IPS DF 19.7 (cell line): ENCODE measurements at regions not wholly inside any gene's neighbourhood (a gene's known extent, or its start where the extent isn't known, plus 50 kb on each side); places are given as distances from the start of the nearest gene placed in this dataset.

Experiments
- DNase-seq: peaks from one replicate; pipeline ENCODE4 v3.0.0-alpha.2; 2013; ENCODE audit warnings: low read depth, low spot score

DNA sequence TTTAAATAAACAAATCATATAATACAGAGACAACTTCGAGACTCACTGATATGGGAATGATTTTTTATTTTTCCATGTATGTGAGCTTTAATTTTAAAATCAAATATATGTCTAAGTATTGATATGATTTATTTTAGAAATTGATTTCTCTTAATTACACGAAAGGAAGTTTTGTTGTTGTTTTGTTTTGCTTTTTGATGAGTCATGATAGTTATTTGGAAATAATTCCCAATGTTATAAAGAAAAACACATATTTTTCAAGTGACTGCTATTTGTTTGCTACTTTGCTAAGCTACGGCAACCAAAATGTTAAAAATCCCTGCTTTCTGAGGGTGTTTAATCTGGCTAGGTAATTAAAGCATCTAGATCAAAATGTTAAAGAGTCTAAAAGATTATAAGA lies 2139.4 kb upstream of the TENM3 start:
- no peak for DNase-seq

DNA sequence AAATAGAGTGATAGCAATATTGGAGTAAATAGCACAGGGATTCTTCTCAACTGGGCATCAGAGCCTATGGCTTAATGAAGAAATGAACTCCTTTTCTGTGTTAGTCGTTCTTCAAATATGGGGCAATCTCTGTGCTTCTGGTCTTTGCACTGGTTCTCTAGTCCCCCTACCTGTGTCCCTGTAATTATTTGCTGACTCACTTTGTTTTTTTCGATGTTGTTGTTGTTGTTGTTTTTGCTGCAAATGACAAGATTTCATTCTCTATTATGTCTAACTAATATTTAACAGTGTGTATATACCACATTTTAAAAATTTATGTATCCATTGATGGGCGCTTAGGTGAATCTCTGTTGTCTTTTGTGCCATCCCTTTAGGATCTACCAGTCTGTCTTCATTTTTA lies 2137.8 kb upstream of the TENM3 start:
- DNase-seq = no peak

DNA sequence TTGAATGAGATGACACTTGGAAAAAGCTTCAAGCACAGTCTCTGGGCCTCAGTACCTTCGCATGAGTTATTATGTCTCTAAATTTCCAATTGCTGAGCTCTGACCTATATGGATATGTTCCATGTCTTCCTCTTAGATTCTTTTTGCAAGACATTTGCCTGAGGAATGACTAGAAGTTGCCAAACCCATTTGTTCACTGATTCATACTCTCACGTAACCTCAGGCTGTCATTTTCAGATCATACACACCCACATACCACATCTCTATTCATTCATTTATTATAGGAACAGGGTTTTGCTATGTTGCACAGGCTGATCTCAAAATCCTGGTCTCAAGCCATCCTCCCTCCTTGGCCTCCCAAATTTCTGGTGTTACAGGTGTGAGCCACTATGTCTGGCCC lies 2137.1 kb upstream of the TENM3 start:
- no peak for DNase-seq

DNA sequence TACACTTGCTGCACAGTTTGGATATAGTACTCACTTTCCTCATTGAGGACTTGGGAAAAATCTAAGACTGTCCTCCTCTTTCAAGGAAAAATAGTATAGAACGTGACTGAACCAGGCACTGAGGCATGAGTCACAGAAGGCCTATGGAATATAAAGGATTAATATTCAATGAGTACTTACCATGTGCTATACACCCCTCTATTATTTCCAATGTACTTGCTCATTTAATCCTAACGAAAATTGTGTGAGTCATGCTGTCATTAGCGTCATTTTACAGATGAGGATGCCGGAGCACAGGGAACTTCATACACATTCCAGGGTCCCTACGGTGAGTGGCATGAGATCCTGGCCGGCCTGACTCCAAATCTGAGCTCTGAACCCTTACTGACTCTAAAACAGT lies 2136.2 kb upstream of the TENM3 start:
- no peak for DNase-seq

DNA sequence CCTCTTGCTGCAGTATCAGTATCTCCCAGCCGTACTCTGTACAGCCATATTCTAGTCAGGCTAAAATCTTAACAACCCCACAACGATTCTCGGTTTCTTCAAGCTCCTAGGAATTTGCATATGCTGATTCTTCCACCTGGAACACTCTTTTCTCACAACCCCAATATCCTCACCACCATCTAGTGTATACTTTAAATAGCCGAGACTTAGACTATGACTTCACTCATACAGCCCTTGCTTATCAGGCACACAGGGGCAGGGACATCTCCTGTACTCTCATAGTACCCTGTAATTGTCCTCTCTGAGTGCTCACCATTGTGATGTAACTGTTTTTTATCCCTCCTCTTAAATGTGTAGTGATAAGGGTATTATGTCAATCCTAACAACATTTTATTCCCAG lies 2126.4 kb upstream of the TENM3 start:
- no peak for DNase-seq

DNA sequence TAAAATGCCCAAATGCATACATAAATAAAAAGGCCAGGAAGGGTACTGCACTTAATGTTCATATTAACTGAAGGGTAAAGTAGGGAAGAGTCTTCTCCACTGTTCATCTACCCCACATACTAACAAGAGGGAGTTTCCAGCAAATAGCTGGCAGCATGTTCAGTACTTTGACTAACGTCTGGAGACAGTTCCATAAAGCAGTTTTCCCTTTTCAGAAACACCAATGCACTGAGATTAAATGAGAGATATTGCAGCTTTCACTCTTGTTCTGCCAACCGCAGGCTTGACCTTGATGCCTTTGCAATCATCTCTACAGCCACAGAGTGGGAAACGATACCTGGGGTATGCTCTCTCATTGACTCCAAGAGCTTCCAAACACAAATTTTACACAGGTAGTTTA lies 2123.1 kb upstream of the TENM3 start:
- DNase-seq = no peak

DNA sequence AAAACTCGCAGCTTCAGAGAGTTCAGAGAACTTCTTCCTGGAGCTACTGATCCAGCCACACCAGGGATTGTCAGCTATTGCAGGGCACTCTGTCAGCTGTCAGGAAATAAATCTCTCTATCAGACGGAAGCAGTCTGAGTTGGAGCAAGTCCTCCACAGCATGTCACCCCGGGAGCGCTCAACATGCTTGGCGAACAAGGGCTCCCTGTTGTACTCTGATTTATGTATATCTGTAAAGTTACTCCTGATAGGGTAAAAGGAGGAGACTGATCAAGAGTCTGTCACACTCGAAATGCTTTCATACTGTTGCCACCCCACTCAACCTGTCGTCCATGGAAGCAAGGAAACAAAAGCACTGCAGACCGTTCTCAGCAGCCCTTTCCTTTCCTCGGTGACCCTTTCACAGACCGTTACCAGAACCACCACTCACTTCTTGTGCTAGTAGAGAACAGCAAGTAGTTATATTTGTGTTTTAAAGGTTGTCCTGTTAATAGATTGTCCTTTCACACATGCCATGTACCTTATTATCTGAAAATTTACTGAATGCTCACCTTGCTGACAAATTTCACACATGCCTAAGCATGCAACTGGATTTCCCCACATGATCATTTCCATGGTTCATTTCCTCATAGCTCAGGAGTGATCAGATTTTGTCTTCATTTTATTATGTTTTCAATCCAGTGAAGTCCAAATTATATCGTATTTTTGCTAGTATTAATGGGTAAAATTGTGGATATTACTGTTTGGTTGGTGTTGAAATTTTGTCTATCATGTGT lies 2108.9 kb upstream of the TENM3 start:
- DNase-seq = no peak

DNA sequence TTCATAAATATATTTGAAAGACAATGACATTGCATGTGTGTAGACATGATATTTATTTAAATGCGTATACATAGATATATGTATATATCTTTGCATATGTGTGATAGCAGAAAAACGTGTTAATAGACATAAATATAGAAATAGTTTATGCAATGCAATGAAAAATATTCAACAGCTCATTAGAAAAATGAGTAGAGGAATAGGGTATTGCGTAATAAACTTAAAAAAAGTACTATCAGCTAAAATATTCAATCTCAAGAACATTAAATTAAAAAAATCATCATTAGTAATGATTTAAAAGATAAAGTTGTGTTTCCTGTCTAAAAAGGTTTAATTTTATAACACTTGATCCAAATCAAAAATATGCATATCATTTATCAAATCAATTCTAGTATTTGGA lies 2101.5 kb upstream of the TENM3 start:
- DNase-seq = no peak

DNA sequence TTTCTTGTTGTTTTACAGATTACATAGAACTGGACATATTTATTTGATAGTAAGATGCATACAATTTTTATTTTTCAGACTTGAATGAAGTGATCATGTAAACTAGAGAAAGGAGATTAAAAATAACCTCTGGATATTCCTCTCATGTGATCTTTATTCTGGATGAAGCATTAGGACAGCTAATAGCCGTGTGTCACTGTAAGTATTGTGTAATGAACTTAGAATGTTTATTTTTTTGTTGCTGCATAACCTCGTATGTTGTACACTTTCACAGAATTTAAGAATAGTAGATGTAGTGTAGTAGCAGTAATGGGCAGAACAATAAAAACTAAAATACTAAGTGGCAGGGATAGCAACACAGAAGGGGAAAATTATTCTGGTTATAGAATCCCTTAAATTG lies 2094.5 kb upstream of the TENM3 start:
- DNase-seq = no peak

DNA sequence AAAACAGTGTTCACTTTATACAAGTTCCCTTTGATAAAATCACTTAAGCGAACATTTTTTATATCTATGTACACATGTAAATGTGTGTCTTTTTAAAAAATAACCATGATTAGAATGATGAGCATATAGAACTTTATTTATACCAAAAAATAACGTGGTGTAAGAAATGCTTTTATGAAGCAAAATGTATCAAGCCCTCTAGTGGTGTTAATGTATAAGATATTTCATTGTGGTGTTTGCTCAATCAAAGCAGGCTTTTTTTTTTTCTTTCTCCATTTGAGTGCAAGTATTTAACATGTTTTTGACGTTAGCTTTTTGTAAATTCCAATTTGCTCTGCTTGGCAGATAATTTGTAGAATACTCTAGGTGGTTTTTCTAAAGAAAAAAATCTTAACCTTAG lies 2092.4 kb upstream of the TENM3 start:
- no peak for DNase-seq

DNA sequence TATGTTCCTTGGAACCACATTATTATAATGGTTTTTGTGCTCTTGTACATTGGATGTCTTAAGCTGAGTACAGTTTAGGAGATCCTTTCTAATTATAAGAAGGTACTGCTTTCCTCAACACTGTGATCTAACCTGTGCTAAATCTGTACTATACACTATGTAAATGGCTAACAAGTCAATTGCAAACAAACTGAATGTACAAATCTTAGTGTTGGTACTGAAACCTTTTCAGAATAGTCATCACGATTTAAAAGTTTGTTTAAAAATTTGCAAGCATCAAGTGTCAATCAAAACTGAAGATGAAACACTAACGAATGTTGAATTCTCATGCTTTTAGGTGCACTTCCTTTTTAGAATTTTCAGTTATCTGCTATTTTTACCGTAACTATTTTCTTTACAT lies 2090.4 kb upstream of the TENM3 start:
- no peak for DNase-seq

DNA sequence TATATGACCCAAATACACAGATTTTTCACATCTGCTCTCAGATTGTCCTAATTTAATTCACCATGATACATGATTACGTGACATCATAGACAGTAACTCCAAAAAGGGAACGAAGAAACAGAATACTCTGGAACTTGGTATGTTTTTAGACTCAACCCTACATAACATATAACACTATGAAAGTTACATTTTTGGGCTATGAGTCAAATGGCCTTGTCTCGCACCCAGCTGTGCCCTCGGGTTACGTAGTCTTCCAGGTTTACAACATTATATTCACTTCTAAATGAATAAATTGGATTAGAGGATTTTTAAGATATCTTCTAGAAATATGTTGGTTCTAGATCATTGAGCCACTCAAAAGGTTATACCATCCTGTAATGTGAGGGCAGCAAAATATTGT lies 2089.6 kb upstream of the TENM3 start:
- no peak for DNase-seq

DNA sequence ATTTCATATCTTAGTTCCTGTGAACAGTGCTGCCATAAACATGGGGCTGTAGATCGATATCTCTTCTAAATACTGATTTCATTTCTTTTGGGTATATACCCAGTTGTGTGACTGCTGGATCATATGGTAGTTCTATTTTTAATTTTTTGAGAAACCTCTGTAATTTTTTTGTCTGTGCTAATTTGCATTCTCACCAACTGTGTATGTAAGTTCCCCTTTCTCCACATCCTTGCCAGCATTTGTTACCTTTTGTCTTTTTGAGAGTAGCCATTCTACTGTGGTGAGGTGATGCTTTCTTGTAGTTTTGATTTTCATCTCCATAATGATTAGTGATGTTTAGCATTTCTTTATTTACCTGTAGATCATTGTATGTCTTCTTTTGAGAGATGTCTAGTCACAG lies 2086.5 kb upstream of the TENM3 start:
- DNase-seq = no peak

DNA sequence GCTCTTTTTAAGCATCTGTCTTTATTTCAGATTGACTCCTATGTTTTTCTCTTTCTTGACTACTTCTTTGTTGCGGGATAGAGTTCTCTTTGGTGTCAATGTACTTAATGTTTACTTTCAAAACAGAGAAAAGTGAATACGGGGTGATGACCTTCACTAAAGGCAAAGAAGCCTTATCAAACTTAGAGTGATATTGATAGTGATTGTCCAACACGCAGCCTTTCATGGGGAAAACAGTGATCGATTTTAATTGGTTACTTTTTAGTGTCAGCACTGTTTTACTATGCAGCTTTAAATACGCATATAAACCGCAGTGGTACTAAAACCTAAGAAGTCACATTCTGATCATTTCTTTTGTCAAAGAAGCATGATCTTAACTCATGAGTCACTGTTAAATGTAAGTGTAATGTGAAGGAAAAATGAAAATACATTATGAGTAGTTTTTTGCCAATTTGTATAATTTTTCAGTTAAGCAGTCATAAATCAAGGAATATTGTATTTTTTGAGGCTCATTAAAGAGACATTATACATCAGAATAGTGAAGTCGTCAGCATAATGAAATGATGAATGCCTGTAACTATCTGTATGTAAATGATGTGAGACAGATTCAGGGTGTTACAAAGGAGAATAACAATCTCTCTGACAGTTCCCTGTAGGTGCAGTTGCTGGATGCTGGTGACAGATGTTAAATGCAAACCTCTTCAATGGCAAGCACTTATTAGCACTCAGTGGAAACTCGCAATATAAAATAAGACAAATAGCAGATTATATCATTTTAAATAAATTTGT lies 2082.8 kb upstream of the TENM3 start:
- no peak for DNase-seq

DNA sequence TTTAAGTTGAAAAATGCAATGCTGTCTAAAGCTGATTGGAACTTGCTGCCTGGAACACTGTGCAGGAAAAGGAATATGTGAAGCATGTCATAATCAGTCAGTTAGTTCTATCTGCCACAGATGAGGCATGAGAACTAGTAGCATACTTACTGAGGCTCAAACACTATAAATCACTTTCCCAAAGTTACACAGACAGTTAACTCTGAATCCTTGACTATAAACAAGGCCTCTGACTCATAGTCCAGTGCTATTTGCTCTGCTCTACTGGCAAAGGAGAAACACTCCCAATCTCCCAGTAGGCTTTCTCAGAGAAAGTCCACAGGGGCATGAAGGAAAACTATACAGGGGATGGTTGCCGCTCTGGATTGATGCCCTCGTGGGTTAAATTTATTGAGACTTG lies 2078.4 kb upstream of the TENM3 start:
- no peak for DNase-seq

DNA sequence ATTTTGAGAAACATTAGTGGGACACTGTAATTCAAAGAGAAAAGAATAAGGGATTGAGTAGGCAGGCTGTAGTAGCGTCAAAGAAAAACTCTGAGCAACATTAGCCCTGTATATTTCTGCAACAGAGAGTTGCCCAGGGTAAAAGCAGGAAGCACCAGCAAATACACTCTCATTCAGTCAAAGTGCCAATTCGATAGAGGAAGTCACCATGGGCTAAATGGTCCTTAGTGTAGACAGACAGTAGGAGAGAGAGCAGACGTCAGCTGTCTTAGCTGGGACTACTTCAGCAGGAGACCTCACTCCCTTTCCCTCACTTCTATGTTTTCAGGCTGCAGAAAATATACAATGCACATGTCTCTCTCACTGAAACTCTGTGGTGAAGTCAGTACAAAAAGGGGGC lies 2073.8 kb upstream of the TENM3 start:
- DNase-seq = no peak

DNA sequence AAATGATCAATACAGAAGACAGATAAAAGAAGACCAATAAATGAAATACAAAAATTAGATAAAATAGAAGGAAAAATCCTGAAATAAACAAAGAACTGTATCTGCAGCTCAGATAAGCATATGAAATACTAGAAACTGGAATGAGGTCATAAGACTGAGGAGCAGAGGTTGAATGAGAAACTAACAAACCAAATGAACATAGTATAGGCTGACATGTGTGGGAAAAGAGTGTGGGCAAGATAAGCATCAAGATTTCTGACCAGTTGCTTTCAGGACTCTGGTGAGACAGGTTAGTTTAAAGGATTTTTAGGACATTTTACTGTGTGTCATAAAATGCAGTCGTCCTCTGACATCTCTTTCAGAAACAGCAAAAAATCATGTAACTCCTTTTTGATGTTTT lies 2073.2 kb upstream of the TENM3 start:
- no peak for DNase-seq

DNA sequence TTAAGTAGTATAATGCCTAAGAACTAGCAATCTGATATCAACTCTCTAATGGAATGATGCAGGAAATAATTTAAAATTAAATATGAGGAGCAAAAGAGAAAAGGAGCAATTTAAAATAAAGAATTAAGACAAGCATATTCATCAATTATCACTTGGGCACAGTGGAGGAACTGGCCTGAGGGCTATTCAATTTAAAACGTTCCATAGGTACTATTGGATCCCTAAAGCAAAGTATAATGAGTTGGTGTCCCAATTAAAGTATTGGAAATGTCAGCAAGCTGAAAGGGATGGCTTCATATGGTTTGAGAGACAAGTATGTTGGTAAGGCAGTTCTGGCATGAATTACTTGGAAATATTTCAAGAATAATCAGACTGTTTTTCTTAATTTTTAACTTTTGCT lies 2064.1 kb upstream of the TENM3 start:
- no peak for DNase-seq

DNA sequence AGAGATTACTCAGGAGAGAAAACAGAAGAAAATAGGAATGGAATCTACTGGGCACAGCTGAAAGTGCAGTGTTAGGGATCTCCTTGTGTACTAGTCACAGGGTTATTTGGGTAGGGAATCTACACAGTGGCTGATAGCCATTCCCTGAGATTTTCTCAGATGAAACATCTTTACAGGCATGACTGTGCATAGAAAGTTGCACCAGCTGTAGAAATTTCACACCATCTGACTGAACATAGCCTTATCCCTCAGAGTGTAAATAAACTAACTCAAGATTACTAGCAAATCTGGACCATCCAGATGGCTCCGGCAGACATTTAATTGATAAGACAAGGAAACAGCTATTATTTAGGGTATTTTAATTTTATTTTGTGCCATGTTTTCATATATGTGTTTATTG lies 2053.5 kb upstream of the TENM3 start:
- DNase-seq = no peak

DNA sequence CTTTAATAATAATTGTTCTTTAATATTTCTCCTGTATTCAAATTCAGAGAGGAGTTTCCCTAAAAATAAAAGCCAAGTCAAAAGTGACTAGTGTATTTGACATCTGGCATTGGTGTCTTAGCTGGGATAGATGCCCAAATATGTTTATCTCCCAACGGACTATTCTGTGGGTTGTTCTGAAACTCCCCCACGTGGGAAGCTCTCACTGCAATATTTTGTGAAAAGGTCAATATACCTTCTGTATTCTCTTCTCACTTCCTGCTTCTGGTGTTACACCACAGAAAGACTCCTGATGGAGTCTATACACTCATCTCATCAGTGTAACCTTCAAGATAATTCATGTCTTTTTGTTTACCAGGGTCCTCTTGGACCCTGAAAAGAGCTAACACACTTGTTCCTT lies 2052.8 kb upstream of the TENM3 start:
- no peak for DNase-seq

DNA sequence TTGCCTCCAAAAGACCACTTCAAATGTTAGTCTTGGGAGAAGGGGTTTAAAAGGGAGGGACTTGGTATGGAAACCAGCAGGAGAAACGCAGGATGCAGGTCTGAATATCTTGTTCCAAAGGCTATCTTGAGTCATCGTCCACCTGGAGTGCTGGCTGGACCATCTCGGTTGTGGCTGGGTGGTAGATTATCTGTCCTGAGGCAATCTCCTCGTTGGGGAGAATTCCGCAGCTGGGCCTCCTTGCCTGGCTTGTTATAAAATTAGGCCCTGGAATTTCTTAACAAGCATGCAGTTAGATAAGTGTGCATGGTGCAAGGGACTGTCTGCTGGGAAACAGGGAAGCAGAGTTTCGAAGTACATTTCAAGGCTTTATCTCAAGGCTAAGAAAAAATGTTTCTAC lies 2045.7 kb upstream of the TENM3 start:
- no peak for DNase-seq

DNA sequence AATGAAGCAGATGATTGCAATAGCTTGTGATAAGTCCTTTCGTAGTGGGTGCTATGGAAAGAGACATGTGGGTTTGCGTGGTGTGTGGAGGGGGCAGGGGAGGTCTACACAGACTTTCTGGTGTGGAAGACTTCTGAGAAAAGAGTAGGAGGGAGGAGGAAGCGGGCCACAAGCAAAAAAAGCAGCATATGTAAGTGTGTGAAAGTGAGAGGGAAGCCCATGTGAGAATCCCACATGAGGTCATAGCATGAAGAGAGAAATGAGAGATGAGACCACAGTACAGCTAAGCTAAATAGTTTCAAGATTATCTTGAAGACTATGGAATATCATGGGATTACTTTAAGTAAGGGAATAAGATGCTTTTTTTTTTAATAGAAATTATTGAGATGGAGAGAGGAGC lies 2039.9 kb upstream of the TENM3 start:
- no peak for DNase-seq

DNA sequence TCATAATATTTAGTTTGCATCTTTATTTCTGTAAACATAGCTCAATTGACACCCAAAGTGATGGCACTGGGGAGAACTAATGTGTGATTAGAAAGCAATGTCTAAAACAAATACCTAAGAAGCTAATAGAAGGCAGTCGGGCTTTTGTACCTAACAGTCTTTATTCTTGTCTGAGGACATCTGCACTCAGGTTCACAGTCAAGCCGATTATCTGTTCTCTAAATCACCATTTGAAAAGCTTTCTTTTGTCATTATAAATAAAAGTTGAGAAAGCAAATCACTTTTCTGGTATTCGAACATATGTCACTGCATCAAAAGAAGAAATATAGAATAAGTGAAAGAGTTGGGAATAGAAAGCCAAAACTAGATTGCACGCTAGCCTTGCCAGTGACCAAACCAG lies 2037.9 kb upstream of the TENM3 start:
- DNase-seq = no peak
